HG03060 (cell line): ENCODE measurements at regions not wholly inside any gene's neighbourhood (a gene's known extent, or its start where the extent isn't known, plus 50 kb on each side); places are given as distances from the start of the nearest gene placed in this dataset.

ENCODE experiments used
- ATAC-seq: cut with Tn5 transposase; IDR thresholded peaks from one replicate; pipeline ENCODE4 v1.9.1; 2021; ENCODE audit warnings: low read depth, moderate number of reproducible peaks; ENCODE audit not compliant: unreplicated experiment

GRCh38 chr1:198902655-198903054, 263.8 kb downstream of the PTPRC start:
- no peak for ATAC-seq

GRCh38 chr1:198903203-198903602, 264.4 kb downstream of the PTPRC start:
- no peak for ATAC-seq

- ATAC-seq, result no peak
These were observed 264.8 kb downstream of the PTPRC start for GRCh38 chr1:198903621-198904020.

- no peak for ATAC-seq
These were observed 265.5 kb downstream of the PTPRC start for GRCh38 chr1:198904321-198904720.

GRCh38 chr1:198906739-198907422, 268.0 kb downstream of the PTPRC start:
- ATAC-seq, result no peak

GRCh38 chr1:198907423-198907746, 268.5 kb downstream of the PTPRC start:
- no peak for ATAC-seq

- no peak for ATAC-seq
These were observed 270.2 kb downstream of the PTPRC start for GRCh38 chr1:198908995-198909394.

GRCh38 chr1:198909973-198910372, 271.1 kb downstream of the PTPRC start:
- ATAC-seq, result no peak

- no peak for ATAC-seq
These were observed 272.0 kb downstream of the PTPRC start for GRCh38 chr1:198910816-198911215.

- ATAC-seq, result no peak
These were observed 273.2 kb downstream of the PTPRC start for GRCh38 chr1:198912046-198912445.

GRCh38 chr1:198913667-198914066, 274.8 kb downstream of the PTPRC start:
- ATAC-seq, result no peak

GRCh38 chr1:198915327-198916231, 276.7 kb downstream of the PTPRC start:
- no peak for ATAC-seq

GRCh38 chr1:198917226-198917625, 278.4 kb downstream of the PTPRC start:
- no peak for ATAC-seq

GRCh38 chr1:198918920-198919319, 280.1 kb downstream of the PTPRC start:
- ATAC-seq, result no peak

GRCh38 chr1:198919667-198920398, 281.0 kb downstream of the PTPRC start:
- ATAC-seq, result peak; percentile 36

- ATAC-seq, result peak; percentile 72
These were observed 284.0 kb downstream of the PTPRC start for GRCh38 chr1:198922638-198923430.

- ATAC-seq, result no peak
These were observed 285.2 kb downstream of the PTPRC start for GRCh38 chr1:198923993-198924392.

GRCh38 chr1:198925567-198925966, 286.7 kb downstream of the PTPRC start:
- no peak for ATAC-seq

GRCh38 chr1:198927129-198927528, 288.3 kb downstream of the PTPRC start:
- ATAC-seq, result no peak

GRCh38 chr1:198929111-198929604, 290.3 kb downstream of the PTPRC start:
- no peak for ATAC-seq
